ENCODE measurements at regions not wholly inside any gene's neighbourhood (a gene's known extent, or its start where the extent isn't known, plus 50 kb on each side); places are given as distances from the start of the nearest gene placed in this dataset.

DNA sequence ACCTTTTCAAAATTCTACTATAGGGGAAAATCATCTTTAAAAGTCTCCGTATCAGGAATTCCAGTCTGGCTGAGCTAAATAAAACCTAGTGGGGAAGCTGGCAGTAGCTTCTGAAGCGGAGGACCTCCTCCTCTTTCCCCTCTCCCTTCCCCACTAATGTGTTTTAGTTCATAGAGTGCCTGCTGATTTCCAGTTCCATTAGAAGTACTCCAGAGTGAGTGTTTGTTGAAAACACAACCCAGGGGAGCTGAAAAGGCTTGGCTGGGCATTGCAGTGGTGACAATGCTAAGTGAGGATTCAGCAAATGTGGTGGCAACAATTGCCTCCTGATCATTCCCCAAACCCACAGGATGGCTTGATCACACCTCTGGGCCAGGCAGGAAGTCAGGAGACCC is 144.2 kb upstream of the FRMD6 start:
- TF ChIP-seq, protein P1, sequence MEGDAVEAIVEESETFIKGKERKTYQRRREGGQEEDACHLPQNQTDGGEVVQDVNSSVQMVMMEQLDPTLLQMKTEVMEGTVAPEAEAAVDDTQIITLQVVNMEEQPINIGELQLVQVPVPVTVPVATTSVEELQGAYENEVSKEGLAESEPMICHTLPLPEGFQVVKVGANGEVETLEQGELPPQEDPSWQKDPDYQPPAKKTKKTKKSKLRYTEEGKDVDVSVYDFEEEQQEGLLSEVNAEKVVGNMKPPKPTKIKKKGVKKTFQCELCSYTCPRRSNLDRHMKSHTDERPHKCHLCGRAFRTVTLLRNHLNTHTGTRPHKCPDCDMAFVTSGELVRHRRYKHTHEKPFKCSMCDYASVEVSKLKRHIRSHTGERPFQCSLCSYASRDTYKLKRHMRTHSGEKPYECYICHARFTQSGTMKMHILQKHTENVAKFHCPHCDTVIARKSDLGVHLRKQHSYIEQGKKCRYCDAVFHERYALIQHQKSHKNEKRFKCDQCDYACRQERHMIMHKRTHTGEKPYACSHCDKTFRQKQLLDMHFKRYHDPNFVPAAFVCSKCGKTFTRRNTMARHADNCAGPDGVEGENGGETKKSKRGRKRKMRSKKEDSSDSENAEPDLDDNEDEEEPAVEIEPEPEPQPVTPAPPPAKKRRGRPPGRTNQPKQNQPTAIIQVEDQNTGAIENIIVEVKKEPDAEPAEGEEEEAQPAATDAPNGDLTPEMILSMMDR (IDR thresholded peaks at IDR 0.05; ENCODE audit: insufficient read depth, missing control alignments), result no peak
- FAIRE-seq (no peak), DNase-seq (ENCODE audit: insufficient read length, low spot score) (no peak)

DNA sequence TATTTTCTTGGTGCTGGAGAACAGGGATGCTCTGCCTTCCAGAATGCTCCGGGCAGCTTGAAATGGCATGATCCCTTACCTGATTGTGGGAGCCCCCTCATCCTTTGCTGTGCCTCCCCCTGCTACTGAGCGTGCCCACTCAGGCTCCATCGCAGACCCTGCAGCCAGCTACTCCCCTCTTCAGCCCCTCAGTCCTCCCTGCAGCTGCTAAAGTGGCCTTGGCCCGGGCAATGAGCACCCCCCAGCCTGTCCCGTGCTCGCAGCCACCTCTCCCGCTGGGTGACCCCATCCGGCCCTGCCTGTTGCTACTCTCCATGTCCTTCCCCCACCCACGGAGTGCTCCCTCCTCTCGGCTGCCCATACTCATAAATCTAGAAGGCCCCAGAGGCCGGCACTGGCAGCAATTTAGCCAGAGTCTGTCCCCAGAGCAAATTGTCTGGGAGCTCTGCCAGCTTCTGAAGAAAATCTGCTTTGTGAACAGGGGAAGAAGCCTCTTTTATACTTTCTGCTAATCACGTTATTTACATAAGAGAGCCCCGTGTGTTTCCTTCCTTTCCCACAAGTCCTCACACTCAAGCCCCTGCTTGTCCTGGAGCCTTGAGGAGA is 143.7 kb upstream of the FRMD6 start:
- TF ChIP-seq, protein P1 (IDR thresholded peaks at IDR 0.05; ENCODE audit: insufficient read depth, missing control alignments), result no peak
- FAIRE-seq (no peak), DNase-seq (ENCODE audit: insufficient read length, low spot score) (no peak)

DNA sequence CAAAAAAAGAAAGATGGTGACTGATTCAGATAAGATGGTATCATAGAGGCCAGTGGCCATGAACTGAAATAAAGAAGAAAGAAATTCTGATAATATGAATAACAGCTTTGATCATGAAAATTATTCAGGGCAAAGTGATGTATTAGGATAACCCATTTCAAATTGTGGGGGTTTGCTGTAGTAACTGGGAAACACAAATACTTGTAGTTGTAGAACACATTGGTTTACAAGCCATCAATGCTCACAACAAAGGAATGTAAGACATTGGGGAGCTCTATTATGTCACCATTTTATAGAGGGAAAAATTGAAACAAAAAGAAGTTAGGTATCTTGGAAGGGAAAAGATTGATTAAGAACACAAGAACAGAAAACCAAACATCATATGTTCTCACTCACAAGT is 140.4 kb upstream of the FRMD6 start:
- DNase-seq (ENCODE audit: insufficient read length, low spot score), result no peak
- FAIRE-seq, result no peak
- TF ChIP-seq, protein P1 (IDR thresholded peaks at IDR 0.05; ENCODE audit: insufficient read depth, missing control alignments), result no peak

DNA sequence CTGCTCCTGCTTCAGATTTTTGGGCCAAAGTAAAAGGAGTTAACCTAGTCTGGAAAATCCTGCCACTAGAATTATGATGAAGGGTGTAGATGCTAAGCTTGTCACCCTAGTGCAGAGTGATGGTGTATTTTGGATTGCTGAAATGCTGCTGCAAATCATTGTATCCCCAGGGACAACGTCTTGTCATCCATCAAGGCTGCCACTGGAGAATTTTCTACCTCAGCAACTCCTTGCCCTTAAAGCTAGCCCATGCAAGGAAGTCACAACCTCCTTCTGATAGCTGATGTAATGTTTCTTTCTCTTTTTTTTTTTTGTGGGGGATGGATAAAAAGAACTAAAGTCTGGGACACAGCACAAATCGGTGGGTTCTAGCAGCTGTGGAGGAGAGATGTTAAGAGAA is 139.4 kb upstream of the FRMD6 start:
- DNase-seq (ENCODE audit: insufficient read length, low spot score), result no peak
- no peak for FAIRE-seq
- TF ChIP-seq, protein P1 (IDR thresholded peaks at IDR 0.05; ENCODE audit: insufficient read depth, missing control alignments), result no peak

DNA sequence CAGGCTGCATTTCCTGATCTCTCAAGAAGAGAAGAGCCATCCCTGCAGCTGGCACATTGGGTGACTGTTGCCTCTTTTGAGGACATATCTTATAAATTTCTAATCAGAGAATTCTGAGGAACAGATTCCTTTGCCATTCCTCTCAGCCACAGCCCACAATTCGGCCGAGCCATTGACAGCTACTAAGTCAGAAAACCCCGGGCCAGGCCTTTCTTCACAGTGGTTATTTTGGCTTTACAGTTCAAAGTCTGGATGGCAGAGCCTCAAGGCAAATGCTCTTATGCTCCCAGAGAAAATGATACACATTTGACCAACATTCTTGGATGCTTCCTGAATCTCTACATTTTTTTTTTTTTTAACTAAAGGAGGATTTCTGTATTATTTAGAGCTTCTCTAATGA is 138.4 kb upstream of the FRMD6 start:
- no peak for FAIRE-seq
- TF ChIP-seq, protein P1 (IDR thresholded peaks at IDR 0.05; ENCODE audit: insufficient read depth, missing control alignments), result no peak
- DNase-seq (ENCODE audit: insufficient read length, low spot score), result no peak

GRCh38 chr14:51513933-51514332 is 137.8 kb upstream of the FRMD6 start:
- FAIRE-seq (no peak), DNase-seq (ENCODE audit: insufficient read length, low spot score) (no peak)
- TF ChIP-seq, protein P1 (IDR thresholded peaks at IDR 0.05; ENCODE audit: insufficient read depth, missing control alignments), result no peak

GRCh38 chr14:51515611-51516010 is 136.1 kb upstream of the FRMD6 start:
- FAIRE-seq (no peak), DNase-seq (ENCODE audit: insufficient read length, low spot score) (no peak)
- TF ChIP-seq, protein P1 (IDR thresholded peaks at IDR 0.05; ENCODE audit: insufficient read depth, missing control alignments), result no peak

All from D721Med (cell line).